ENCODE measurements at regions not wholly inside any gene's neighbourhood (a gene's known extent, or its start where the extent isn't known, plus 50 kb on each side); places are given as distances from the start of the nearest gene placed in this dataset.

GRCh38 chr1:188364927-188365449, 1536.2 kb downstream of the PLA2G4A start:
- DNase-seq = no peak

- DNase-seq = no peak
These were observed 1537.1 kb downstream of the PLA2G4A start for GRCh38 chr1:188365874-188366273.

- no peak for DNase-seq
These were observed 1538.9 kb downstream of the PLA2G4A start for GRCh38 chr1:188367661-188368060.

- no peak for DNase-seq
These were observed 1542.6 kb downstream of the PLA2G4A start for GRCh38 chr1:188371295-188371806.

- DNase-seq = no peak
These were observed 1544.1 kb downstream of the PLA2G4A start for GRCh38 chr1:188372821-188373220.

- no peak for DNase-seq
These were observed 1554.1 kb downstream of the PLA2G4A start for GRCh38 chr1:188382851-188383250.

DNA sequence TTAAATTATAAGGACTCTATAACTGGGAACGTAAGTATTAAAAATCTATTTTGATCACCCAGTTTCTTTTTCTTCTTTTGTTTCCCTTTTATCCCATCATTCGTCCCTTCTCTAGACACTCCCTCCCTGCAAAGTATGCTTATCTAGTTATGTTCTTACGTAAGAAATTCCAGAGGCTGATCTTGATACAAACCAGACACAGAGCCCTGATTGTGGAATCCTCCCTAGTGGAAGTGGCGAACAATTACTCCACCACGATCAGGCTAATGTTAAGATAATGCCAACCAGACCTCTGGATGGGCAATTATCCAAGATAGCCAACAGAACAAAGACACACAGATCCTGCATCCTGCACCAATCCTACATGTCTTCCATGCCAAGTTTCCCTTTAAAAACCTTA, 1557.4 kb downstream of the PLA2G4A start:
- no peak for DNase-seq

- no peak for DNase-seq
These were observed 1557.9 kb downstream of the PLA2G4A start for GRCh38 chr1:188386666-188387065.

- no peak for DNase-seq
These were observed 1565.9 kb downstream of the PLA2G4A start for GRCh38 chr1:188394677-188395076.

- no peak for DNase-seq
These were observed 1568.8 kb downstream of the PLA2G4A start for GRCh38 chr1:188397521-188397920.

DNA sequence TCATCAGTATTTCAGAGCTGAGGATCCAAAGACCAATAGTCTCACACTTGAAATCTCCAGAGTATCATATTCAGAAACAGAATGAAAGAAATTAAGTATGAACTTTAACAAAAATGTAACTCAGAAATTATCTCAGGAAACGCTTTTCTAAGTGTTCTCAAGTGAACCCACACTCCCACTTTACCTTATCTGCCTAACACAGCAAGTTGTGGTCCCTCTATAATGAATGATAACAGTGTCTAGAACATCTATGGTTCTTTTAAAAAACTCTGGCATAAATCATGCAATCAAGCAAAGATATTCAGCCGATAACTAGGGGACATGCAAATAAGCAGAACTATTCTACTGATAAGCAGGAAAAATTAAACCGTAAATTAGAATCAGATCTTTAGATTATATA, 1574.2 kb downstream of the PLA2G4A start:
- DNase-seq = no peak

DNA sequence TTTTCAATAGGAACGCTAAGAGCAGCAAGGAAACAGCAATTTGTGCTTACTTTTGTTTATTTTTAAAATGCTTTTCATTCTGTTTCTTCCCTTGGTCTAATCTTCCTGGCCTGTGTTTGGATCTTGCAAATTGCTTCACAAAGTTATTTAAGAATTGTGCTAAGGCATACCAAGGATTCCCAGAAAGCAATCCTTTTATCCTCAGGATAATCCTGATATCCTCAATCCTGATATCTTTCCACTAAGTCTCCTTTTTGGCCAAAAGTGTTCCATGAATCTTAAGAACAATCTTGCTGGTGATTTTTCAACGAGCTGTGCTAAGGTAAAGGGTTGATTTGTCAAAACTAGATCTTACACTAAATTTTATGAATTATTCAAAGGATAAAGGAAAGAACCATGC, 1577.9 kb downstream of the PLA2G4A start:
- DNase-seq = no peak

GRCh38 chr1:188420177-188420576, 1591.4 kb downstream of the PLA2G4A start:
- DNase-seq = no peak

DNA sequence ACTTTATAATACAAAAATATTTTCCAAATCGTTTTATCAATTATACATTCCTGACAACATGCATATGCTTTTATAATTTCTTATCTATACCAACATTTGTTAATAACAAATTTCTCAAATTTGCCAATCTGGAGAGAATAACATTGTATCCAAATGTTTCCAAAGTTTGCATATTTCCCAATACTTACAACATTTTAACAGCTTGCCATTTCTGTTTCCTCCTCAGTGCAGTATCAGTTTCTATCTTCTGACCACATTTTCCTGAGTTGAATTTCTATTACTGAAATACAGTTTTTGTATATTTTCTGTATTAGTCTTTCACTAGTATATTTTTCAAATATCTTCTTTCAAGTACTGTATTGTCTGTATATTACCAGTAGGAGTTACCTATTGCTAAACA, 1594.3 kb downstream of the PLA2G4A start:
- no peak for DNase-seq

GRCh38 chr1:188424176-188424575, 1595.4 kb downstream of the PLA2G4A start:
- no peak for DNase-seq

GRCh38 chr1:188425687-188426086, 1596.9 kb downstream of the PLA2G4A start:
- DNase-seq = peak in 1 of 2 experiments; percentile 20

DNA sequence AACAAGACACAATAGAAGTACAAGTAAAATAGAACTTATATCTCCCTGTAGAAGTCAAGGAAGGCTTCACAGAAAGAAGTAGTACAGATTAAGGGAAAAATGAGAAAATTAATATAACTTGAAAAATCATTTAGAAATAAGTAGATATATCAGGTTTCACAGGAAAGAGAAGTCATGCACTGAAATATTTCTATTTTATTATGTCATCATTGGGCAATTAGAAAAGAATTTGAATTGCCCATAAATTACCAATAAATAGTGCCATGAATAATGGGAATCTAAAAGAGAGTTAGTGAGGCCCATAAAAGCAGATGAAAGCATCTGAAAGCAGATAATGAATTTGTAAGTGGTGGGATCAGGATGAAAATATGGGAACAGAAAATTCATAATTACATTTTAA, 1597.8 kb downstream of the PLA2G4A start:
- no peak for DNase-seq

- no peak for DNase-seq
These were observed 1598.9 kb downstream of the PLA2G4A start for GRCh38 chr1:188427642-188428041.

GRCh38 chr1:188429386-188429785, 1600.6 kb downstream of the PLA2G4A start:
- no peak for DNase-seq

DNA sequence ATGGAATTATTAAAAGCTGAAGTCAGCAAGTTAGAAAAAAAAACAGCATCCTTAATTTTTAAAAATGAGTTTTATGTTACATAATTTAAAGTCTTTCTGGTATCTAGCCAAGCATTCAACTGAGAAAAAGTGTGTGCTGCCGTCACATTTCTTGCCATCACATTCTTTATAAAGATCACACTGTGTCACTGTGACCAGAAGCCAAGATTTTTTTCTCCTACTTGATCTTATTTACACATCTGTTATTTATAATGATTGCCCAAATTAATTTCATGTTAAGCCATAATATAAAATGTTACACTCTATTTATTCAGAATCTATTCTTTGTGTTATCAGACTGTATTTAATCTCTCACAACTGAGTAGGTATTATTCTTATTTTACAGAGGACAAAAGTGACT, 1603.7 kb downstream of the PLA2G4A start:
- no peak for DNase-seq

DNA sequence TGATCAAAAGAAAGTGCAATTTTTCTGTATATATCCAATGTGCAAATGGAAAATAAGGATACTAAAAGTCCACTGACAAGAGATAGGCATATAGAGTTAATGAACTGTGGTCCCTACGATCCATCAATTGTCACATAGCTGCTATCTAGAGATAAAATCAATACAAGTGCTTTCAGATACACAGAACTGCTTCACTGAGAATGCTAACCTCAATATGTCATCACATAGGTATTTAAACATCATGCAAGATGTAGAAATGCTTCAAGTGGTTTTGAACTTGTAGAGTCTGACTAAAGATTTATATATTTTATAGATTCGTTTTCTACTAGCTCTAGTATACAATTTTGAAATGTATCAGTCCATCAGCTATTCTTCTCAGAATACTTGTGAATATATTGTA, 1604.7 kb downstream of the PLA2G4A start:
- no peak for DNase-seq

DNA sequence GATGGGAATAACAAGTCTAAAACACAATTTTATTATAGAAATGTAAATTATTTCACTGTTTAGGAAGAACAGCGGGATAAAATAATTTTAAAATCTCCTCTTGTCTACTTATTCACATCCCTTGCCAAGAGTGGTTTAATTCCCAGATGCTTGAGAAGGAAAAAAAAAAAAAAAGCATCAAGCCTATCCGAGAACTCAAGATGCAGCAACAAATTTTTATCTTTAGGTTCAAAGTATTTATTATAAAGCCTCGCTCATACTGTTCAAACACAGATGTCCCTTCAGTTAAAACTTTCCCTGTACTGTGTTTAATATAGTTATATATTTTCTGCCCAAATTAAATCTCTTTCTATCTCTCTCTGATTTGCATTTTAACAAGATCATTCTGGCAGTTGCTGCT, 1615.8 kb downstream of the PLA2G4A start:
- no peak for DNase-seq

GRCh38 chr1:188462837-188463236, 1634.1 kb downstream of the PLA2G4A start:
- no peak for DNase-seq

DNA sequence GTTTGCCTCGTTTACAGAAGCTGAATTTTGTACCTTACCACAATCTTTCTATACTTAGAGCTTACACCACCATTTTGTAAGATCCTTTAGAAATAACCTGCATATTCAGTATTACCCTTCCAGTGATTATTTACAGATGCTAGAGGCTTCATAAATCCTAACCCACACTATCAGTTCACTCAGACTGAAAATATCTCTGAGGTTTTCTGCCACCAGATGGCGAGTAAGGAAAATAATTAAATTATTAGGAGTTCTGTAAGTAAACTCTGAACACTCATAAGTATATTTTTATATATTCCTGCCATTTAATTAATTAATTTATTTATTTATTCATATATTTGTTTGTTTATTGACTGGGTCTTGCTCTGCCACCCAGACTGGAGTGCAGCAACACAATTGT, 1635.2 kb downstream of the PLA2G4A start:
- peak in 1 of 2 experiments; percentile 2 for DNase-seq

DNA sequence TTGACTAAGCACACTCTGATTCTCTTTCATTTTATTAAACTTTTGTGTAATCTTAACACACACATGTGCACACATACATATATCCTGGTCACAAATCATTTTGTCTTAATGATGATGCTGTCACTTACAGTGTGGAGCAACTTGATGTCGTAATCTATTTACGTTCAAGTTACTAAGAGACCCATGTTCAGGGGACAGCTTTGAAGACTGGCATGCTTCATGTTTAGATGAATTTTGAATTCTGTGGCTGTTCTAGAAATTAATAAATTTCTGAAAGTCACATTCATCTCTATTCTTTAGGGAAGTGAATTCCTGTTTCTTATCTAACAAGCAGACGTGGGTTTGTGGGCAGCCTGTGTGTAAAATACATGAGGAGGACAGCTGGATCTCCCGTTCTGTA, 1637.8 kb downstream of the PLA2G4A start:
- no peak for DNase-seq

DNA sequence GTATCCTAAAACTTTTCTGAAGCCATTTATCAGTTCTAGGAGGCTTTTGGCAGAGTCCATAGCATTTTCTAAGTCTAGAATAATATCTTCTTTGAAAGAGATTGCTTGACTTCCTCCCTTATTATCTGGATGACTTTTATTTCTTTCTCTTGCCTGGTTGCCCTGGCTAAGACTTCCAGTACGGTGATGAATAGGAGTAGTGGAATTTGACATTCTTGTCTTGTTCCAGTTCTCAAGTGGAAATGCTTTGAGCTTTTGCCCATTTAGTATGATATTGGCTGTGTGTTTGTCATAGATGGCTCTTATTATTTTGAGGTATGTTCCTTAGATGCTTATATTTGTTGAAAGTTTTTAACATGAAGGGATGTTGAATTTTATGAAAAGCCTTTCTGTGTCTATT, 1647.9 kb downstream of the PLA2G4A start:
- no peak for DNase-seq
